GM12875 (cell line): ENCODE measurements at regions not wholly inside any gene's neighbourhood (a gene's known extent, or its start where the extent isn't known, plus 50 kb on each side); places are given as distances from the start of the nearest gene placed in this dataset.

Experiments
- H3K4me3 ChIP-seq: one replicate; pipeline ENCODE4 v1.5.1; 2011; ENCODE audit warnings: low read depth, low read length, control low read depth
- TF ChIP-seq, protein P1 (sequence below): IDR thresholded peaks from 2 replicates; pipeline ENCODE4 v1.5.1; 2011; ENCODE audit warnings: low read depth, mild to moderate bottlenecking, control low read depth, inconsistent platforms, low read length, moderate library complexity, borderline replicate concordance; ENCODE audit not compliant: insufficient read depth

- TF ChIP-seq, protein P1, sequence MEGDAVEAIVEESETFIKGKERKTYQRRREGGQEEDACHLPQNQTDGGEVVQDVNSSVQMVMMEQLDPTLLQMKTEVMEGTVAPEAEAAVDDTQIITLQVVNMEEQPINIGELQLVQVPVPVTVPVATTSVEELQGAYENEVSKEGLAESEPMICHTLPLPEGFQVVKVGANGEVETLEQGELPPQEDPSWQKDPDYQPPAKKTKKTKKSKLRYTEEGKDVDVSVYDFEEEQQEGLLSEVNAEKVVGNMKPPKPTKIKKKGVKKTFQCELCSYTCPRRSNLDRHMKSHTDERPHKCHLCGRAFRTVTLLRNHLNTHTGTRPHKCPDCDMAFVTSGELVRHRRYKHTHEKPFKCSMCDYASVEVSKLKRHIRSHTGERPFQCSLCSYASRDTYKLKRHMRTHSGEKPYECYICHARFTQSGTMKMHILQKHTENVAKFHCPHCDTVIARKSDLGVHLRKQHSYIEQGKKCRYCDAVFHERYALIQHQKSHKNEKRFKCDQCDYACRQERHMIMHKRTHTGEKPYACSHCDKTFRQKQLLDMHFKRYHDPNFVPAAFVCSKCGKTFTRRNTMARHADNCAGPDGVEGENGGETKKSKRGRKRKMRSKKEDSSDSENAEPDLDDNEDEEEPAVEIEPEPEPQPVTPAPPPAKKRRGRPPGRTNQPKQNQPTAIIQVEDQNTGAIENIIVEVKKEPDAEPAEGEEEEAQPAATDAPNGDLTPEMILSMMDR = no peak
- H3K4me3 ChIP-seq = no peak overlapping the region
These were observed 91.1 kb downstream of the TLR4 start for GRCh38 chr9:117795271-117795670.

GRCh38 chr9:117796681-117797080, 92.5 kb downstream of the TLR4 start:
- no peak overlapping the region for H3K4me3 ChIP-seq
- TF ChIP-seq, protein P1 = no peak

- TF ChIP-seq, protein P1 = no peak
- H3K4me3 ChIP-seq = no peak overlapping the region
These were observed 96.2 kb downstream of the TLR4 start for GRCh38 chr9:117800389-117800788.

DNA sequence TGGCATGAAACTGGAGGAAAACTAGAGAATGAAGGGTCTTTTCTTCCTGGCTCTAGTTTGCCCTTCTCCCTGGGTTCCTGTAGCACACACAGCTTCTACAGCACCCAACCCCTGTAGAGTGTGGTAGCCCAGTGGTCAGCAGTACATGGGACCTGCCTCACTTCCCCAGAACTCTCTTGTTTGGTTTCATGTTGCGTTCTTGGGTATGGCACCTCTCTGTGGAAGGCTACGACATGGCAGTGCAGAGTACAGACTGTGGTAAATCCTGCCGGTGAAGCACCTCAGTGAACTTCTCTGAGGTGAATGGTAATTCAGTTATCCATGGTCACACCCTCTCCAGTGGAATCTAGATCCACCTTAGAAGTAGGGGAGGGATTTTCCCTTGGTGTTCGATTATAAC, 105.5 kb downstream of the TLR4 start:
- no peak overlapping the region for H3K4me3 ChIP-seq
- TF ChIP-seq, protein P1 = no peak

GRCh38 chr9:117815315-117815714, 111.1 kb downstream of the TLR4 start:
- no peak overlapping the region for H3K4me3 ChIP-seq
- TF ChIP-seq, protein P1 = no peak

GRCh38 chr9:117815948-117816347, 111.7 kb downstream of the TLR4 start:
- TF ChIP-seq, protein P1 = no peak
- H3K4me3 ChIP-seq = no peak overlapping the region

DNA sequence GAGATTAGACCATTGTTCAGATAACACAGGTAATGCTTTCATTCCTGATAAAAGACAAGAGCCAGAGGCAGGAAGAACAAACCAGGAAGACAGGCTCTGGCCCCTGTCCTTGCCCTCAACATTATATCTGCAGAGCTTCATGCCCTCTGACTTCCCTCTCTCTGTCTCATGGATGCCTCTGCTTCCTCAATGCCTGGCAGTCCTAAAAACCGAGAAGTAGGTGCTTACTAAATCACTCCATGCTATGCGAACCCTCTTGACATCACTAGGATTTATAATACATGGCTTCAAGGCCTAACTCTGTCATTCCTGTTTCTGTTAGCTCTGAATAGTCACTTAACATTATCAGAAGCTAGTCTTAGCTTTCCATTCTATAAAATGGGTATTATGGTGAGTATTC, 117.8 kb downstream of the TLR4 start:
- TF ChIP-seq, protein P1 = no peak
- H3K4me3 ChIP-seq = no peak overlapping the region
